H1 (cell line): ENCODE measurements at regions not wholly inside any gene's neighbourhood (a gene's known extent, or its start where the extent isn't known, plus 50 kb on each side); places are given as distances from the start of the nearest gene placed in this dataset.

Source experiments
- CTCF ChIA-PET: fragments of 300-600 bp; sonication (Branson Sonifier 250); formaldehyde crosslinking; loops from one replicate; lab custom pipeline; 2021; ENCODE audit not compliant: partially characterized antibody; lab: Charles Lee
- POLR2A ChIA-PET: fragments of 300-600 bp; sonication (Branson Sonifier 250); formaldehyde crosslinking; loops from one replicate; lab custom pipeline; 2021; ENCODE audit warnings: inconsistent platforms; ENCODE audit not compliant: partially characterized antibody; lab: Charles Lee
- DNase-seq, 2 experiments: peaks; one replicate each; pipeline versions ENCODE4 v3.0.0 to v3.0.0-alpha.2; 2010 to 2022; ENCODE audit warnings: low spot score in 2 of 2, low read depth in 1 of 2, mixed read lengths in 1 of 2
- FAIRE-seq: peaks from 2 replicates; lab custom pipeline; 2011; peaks lifted over from hg19 to GRCh38; lab: Jason Lieb, UNC
- H2AFZ ChIP-seq: 2 replicates; pipeline ENCODE4 v1.8.1; 2012; ENCODE audit warnings: low read length, inconsistent platforms
- H2AK5ac ChIP-seq: 2 replicates; pipeline ENCODE4 v1.6.1; 2013; ENCODE audit warnings: low read depth, low read length
- H2BK120ac ChIP-seq: replicated peaks from 2 replicates; pipeline ENCODE3; 2013; ENCODE audit warnings: low read depth, low read length, inconsistent platforms
- H2BK12ac ChIP-seq: 2 replicates; pipeline ENCODE4 v1.6.1; 2013; ENCODE audit warnings: low read depth, low read length
- H2BK15ac ChIP-seq: 2 replicates; pipeline ENCODE4 v1.6.1; 2013; ENCODE audit warnings: low read length
- H2BK20ac ChIP-seq: 2 replicates; pipeline ENCODE4 v1.6.1; 2013; ENCODE audit warnings: low read length
- H2BK5ac ChIP-seq: 2 replicates; pipeline ENCODE4 v1.6.1; 2013; ENCODE audit warnings: low read depth, low read length
- H3K14ac ChIP-seq: 2 replicates; pipeline ENCODE4 v1.6.1; 2013; ENCODE audit warnings: inconsistent platforms; ENCODE audit not compliant: insufficient read length
- H3K18ac ChIP-seq: 2 replicates; pipeline ENCODE4 v1.6.1; 2013; ENCODE audit warnings: low read length; ENCODE audit errors: extremely low read depth
- H3K23ac ChIP-seq: 2 replicates; pipeline ENCODE4 v1.6.1; 2013; ENCODE audit warnings: inconsistent platforms; ENCODE audit not compliant: insufficient read length
- H3K23me2 ChIP-seq: 2 replicates; pipeline ENCODE4 v1.6.1; 2013; ENCODE audit warnings: low read depth, low read length
- H3K27ac ChIP-seq: 2 replicates; pipeline ENCODE4 v1.6.1; 2011; ENCODE audit warnings: low read depth, low read length, inconsistent platforms
- H3K27me3 ChIP-seq, 4 experiments: replicated peaks in 1 of 4; 1 replicate in 1 of 4; 2 replicates in 3 of 4; pipeline versions ENCODE4 v1.6.1 to v1.8.1; 2011 to 2013; ENCODE audit warnings: low read length in 3 of 4, mild to moderate bottlenecking in 3 of 4, inconsistent platforms in 2 of 4, mixed read lengths in 2 of 4, moderate library complexity in 1 of 4; ENCODE audit not compliant: control insufficient read depth in 3 of 4, insufficient read depth in 3 of 4; ENCODE audit errors: extremely low read depth in 1 of 4
- H3K36me3 ChIP-seq, 4 experiments: 2 replicates each; pipeline versions ENCODE4 v1.6.1 to v1.8.1; 2011 to 2013; ENCODE audit warnings: mild to moderate bottlenecking in 4 of 4, low read length in 3 of 4, moderate library complexity in 2 of 4, control low read depth in 1 of 4, inconsistent platforms in 1 of 4; ENCODE audit not compliant: insufficient read depth in 4 of 4, control insufficient read depth in 2 of 4
- H3K4ac ChIP-seq: replicated peaks from 2 replicates; pipeline ENCODE3; 2013; ENCODE audit warnings: low read length, low read depth, mixed read lengths, inconsistent platforms; ENCODE audit not compliant: insufficient read length
- H3K4me1 ChIP-seq, 4 experiments: replicated peaks in 1 of 4; 1 replicate in 1 of 4; 2 replicates in 3 of 4; pipeline versions ENCODE4 v1.6.1 to v1.8.1; 2011 to 2013; ENCODE audit warnings: low read length in 3 of 4, inconsistent platforms in 2 of 4, mixed read lengths in 1 of 4; ENCODE audit not compliant: insufficient read depth in 4 of 4, control insufficient read depth in 3 of 4
- H3K4me2 ChIP-seq, 2 experiments: 2 replicates each; pipeline versions ENCODE4 v1.6.1 to v1.8.1; 2011 to 2013; ENCODE audit warnings: low read depth in 2 of 2, low read length in 2 of 2, control low read depth in 1 of 2, inconsistent platforms in 1 of 2, mild to moderate bottlenecking in 1 of 2; ENCODE audit not compliant: insufficient read depth in 1 of 2
- H3K4me3 ChIP-seq, 4 experiments: fragments of 200-600, 300-600 bp in 1 of 4; sonication (generic), shearing (Covaris generic), sonication (Bioruptor Twin) in 1 of 4; 2 replicates each; pipeline versions ENCODE4 v1.5.1 to v1.8.1; 2011 to 2016; ENCODE audit warnings: low read length in 4 of 4, low read depth in 3 of 4, control low read depth in 2 of 4, inconsistent platforms in 2 of 4, mild to moderate bottlenecking in 2 of 4, mixed read lengths in 1 of 4, moderate library complexity in 1 of 4; ENCODE audit not compliant: insufficient read depth in 2 of 4; ENCODE audit errors: extremely low read depth in 1 of 4
- H3K56ac ChIP-seq: replicated peaks from 2 replicates; pipeline ENCODE3; 2013; ENCODE audit warnings: low read depth, mild to moderate bottlenecking, mixed read lengths, low read length, inconsistent platforms; ENCODE audit not compliant: insufficient read length
- H3K79me1 ChIP-seq: 2 replicates; pipeline ENCODE4 v1.6.1; 2013; ENCODE audit warnings: low read depth, low read length, control low read depth
- H3K79me2 ChIP-seq, 2 experiments: 2 replicates each; pipeline versions ENCODE4 v1.6.1 to v1.8.1; 2012 to 2013; ENCODE audit warnings: low read length in 2 of 2, mild to moderate bottlenecking in 2 of 2, inconsistent platforms in 1 of 2; ENCODE audit not compliant: insufficient read depth in 2 of 2, control insufficient read depth in 1 of 2
- H3K9ac ChIP-seq, 4 experiments: replicated peaks in 1 of 4; 1 replicate in 1 of 4; 2 replicates in 3 of 4; pipeline versions ENCODE4 v1.6.1 to v1.8.1; 2011 to 2013; ENCODE audit warnings: low read depth in 3 of 4, low read length in 3 of 4, control low read depth in 2 of 4, mild to moderate bottlenecking in 2 of 4, moderate library complexity in 2 of 4, inconsistent platforms in 1 of 4; ENCODE audit errors: extremely low read depth in 1 of 4
- H3K9me3 ChIP-seq, 2 experiments: 2 replicates each; pipeline versions ENCODE4 v1.6.1 to v1.8.1; 2012 to 2013; ENCODE audit warnings: mild to moderate bottlenecking in 2 of 2, moderate library complexity in 2 of 2, control low read depth in 1 of 2, inconsistent platforms in 1 of 2, low read depth in 1 of 2, low read length in 1 of 2, mixed read lengths in 1 of 2; ENCODE audit not compliant: insufficient read depth in 2 of 2
- H4K20me1 ChIP-seq, 2 experiments: replicated peaks in 1 of 2; 2 replicates each; pipeline versions ENCODE3 to v1.8.1; 2011 to 2013; ENCODE audit warnings: inconsistent platforms in 2 of 2, low read length in 2 of 2, mild to moderate bottlenecking in 1 of 2; ENCODE audit not compliant: insufficient read depth in 2 of 2, control insufficient read depth in 1 of 2
- H4K5ac ChIP-seq: 2 replicates; pipeline ENCODE4 v1.6.1; 2013; ENCODE audit warnings: low read length, low read depth, mixed read lengths, inconsistent platforms; ENCODE audit not compliant: insufficient read length
- H4K8ac ChIP-seq: 2 replicates; pipeline ENCODE4 v1.8.0; 2013; ENCODE audit warnings: mild to moderate bottlenecking, moderate library complexity, low read length, inconsistent platforms; ENCODE audit not compliant: insufficient read depth; ENCODE audit errors: extremely low read depth
- H4K91ac ChIP-seq: replicated peaks from 2 replicates; pipeline ENCODE3; 2013; ENCODE audit warnings: low read length, mixed read lengths, inconsistent platforms; ENCODE audit not compliant: insufficient read length
- JUND ChIP-seq: IDR thresholded peaks from 2 replicates; pipeline ENCODE4 v1.6.1; 2011; ENCODE audit warnings: mild to moderate bottlenecking, improper control_type of control experiment, low read length
- WGBS, 2 experiments: shearing (Covaris generic) in 1 of 2; methylation state at CpG; one replicate each; pipeline versions ENCODE4 v1.1.6 to v1.1.7; 2013 to 2015; ENCODE audit warnings: low lambda C conversion rate in 2 of 2, mixed read lengths in 2 of 2, inconsistent platforms in 1 of 2, low coverage in 1 of 2, missing lambda C conversion rate in 1 of 2; ENCODE audit not compliant: insufficient replicate concordance in 2 of 2, insufficient coverage in 1 of 2, insufficient read length in 1 of 2; ENCODE audit errors: extremely low coverage in 1 of 2, missing lambda C conversion rate in 1 of 2; 5-methylcytosine and 5-hydroxymethylcytosine counted together

DNA sequence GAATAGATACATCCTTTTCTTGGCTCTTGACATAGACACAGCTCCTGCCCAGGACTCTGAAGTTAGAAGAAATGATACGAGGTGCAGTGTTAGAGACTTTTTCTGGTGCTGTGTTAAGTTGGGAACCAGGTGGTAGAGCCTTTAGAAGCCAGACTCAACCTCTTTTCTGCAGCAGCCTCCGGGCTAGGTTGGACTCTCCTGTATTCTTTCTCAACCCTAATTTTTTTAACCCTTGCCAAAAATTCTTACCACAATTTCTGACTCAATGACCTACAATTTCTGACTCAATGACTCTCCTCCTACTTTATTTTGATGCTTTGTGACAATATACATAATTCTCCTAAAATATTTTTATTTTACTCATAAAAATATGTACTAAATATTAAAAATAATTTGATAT lies 127.4 kb upstream of the PRL start:
- Histone ChIP-seq H2BK15ac (no peak overlapping the region), H3K18ac (no peak overlapping the region), H3K4me1 (no peaks in the 10 kb centered on the region), H2AK5ac (no peak overlapping the region), H3K23me2 (no peaks in the 10 kb centered on the region), H2BK120ac (no peak overlapping the region), H4K5ac (no peak overlapping the region), H3K4ac (no peak overlapping the region), H4K91ac (no peak overlapping the region), H2BK20ac (no peak overlapping the region), H3K4me3 (no peak overlapping the region), H2BK12ac (no peak overlapping the region), H3K79me2 (no peaks in the 10 kb centered on the region), H2AFZ (no peak overlapping the region), H2BK5ac (no peak overlapping the region), H4K8ac (no peak overlapping the region), H3K56ac (no peak overlapping the region), H3K79me1 (no peaks in the 10 kb centered on the region), H3K14ac (no peak overlapping the region), H3K27ac (no peak overlapping the region), H3K36me3 (no peaks in the 10 kb centered on the region), H4K20me1 (no peaks in the 10 kb centered on the region), H3K27me3 (no peaks in the 10 kb centered on the region), H3K4me2 (no peak overlapping the region), H3K9me3 (0 out of 4 replicates have a peak, but pooled peaks cover 0 to 2% of the 10 kb centered on the region in 2 experiments), H3K23ac (no peak overlapping the region), H3K9ac (no peak overlapping the region)
- DNase-seq (no peak), FAIRE-seq (no peak)
- CTCF ChIA-PET = no interaction called here
- POLR2A ChIA-PET = no interaction called here
- WGBS, 2 experiments = 85% methylated on average over 2 of the region's 2 CpGs; no CpG with 5 or more reads in 1 of the 2 experiments
- TF ChIP-seq JUND = no peak
